GM19023 (cell line): ENCODE measurements at regions not wholly inside any gene's neighbourhood (a gene's known extent, or its start where the extent isn't known, plus 50 kb on each side); places are given as distances from the start of the nearest gene placed in this dataset.

Source experiments
- ATAC-seq: cut with Tn5 transposase; IDR thresholded peaks from one replicate; pipeline ENCODE4 v1.9.1; 2021; ENCODE audit warnings: mild to moderate bottlenecking, moderate library complexity; ENCODE audit not compliant: unreplicated experiment

GRCh38 chr16:27737513-27737912, 187.6 kb downstream of the KATNIP start:
- no peak for ATAC-seq
